ENCODE measurements at regions not wholly inside any gene's neighbourhood (a gene's known extent, or its start where the extent isn't known, plus 50 kb on each side); places are given as distances from the start of the nearest gene placed in this dataset.

DNA sequence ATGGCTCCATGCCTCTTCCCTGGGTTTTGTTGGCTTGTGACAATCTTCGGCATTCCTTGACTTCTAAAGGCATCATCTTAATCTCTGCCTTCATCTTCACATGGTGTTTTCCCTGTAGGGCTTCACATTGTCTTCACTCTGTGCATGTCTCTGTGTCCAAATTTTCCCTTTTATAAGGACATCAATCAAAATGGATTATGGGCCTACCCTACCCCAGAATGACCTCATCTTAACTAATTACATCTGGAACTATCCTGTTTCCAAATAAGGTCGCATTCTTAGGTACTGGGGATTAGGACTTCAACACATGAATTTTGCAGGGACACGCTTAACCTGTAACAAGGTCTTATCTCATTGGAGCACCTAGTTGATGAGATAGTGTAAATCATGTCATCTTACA is 290.3 kb upstream of the KLF12 start (continued):
- no peak for TF ChIP-seq ZBTB4 (CRISPR knock-in tag; IDR thresholded peaks at IDR 0.05)
- TF ChIP-seq LARP7 (IDR thresholded peaks at IDR 0.05), result no peak
- TF ChIP-seq RCOR1 (conservative IDR thresholded peaks at IDR 0.05; ENCODE audit: low read depth, low read length), result no peak
- TF ChIP-seq, protein P1, sequence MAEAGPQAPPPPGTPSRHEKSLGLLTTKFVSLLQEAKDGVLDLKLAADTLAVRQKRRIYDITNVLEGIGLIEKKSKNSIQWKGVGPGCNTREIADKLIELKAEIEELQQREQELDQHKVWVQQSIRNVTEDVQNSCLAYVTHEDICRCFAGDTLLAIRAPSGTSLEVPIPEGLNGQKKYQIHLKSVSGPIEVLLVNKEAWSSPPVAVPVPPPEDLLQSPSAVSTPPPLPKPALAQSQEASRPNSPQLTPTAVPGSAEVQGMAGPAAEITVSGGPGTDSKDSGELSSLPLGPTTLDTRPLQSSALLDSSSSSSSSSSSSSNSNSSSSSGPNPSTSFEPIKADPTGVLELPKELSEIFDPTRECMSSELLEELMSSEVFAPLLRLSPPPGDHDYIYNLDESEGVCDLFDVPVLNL (IDR thresholded peaks at IDR 0.05; ENCODE audit: low read depth, low read length), result no peak
- TF ChIP-seq STAT3 (IDR thresholded peaks at IDR 0.05; ENCODE audit: low read depth, low read length), result no peak
- TF ChIP-seq, protein P2, sequence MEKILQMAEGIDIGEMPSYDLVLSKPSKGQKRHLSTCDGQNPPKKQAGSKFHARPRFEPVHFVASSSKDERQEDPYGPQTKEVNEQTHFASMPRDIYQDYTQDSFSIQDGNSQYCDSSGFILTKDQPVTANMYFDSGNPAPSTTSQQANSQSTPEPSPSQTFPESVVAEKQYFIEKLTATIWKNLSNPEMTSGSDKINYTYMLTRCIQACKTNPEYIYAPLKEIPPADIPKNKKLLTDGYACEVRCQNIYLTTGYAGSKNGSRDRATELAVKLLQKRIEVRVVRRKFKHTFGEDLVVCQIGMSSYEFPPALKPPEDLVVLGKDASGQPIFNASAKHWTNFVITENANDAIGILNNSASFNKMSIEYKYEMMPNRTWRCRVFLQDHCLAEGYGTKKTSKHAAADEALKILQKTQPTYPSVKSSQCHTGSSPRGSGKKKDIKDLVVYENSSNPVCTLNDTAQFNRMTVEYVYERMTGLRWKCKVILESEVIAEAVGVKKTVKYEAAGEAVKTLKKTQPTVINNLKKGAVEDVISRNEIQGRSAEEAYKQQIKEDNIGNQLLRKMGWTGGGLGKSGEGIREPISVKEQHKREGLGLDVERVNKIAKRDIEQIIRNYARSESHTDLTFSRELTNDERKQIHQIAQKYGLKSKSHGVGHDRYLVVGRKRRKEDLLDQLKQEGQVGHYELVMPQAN (conservative IDR thresholded peaks at IDR 0.05), result no peak
- no peak for TF ChIP-seq KAT2A (conservative IDR thresholded peaks at IDR 0.05; ENCODE audit: control insufficient read depth, low read depth, low read length)

DNA sequence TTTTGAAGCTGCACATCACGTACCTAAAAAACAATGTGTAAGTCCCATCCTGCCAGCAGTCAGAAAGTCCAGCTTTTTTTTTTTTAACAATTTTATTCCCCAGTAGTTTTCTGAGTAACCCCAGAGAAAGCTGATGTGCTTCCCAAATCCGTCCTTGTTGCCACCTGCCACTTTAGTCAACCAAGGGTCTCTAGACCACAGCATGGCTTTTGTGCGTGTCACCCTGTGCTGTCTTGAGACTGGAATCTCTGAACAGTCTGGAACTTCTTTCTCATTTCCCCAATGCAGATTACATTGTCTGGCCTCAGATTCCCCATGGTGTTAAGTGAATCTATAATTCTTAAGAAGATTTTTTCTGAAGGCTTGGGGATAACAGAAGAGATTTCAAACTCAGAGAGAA is 289.2 kb upstream of the KLF12 start:
- ChIA-PET RAD21 (ENCODE audit: unreplicated experiment) (no interaction called here), SMC1A (ENCODE audit: uncharacterized antibody, unreplicated experiment) (no interaction called here), CTCF (no interaction called here), POLR2A (no interaction called here)
- H3K27me3 ChIP-seq (replicated peaks in 1 of 2; ENCODE audit: control insufficient read depth in 2 of 2, insufficient read depth in 2 of 2, low read length in 1 of 2), result no peaks in the 10 kb centered on the region
- H4K20me1 ChIP-seq (ENCODE audit: control insufficient read depth, insufficient read depth), result no peaks in the 10 kb centered on the region
- WGBS (ENCODE audit: insufficient coverage, insufficient replicate concordance, low lambda C conversion rate, missing lambda C conversion rate), result 24% methylated on average over 3 of the region's 3 CpGs
- no peak overlapping the region for H3K9ac ChIP-seq (ENCODE audit: control insufficient read depth, insufficient read depth, low read length)
- H2AFZ ChIP-seq (ENCODE audit: control insufficient read depth, low read depth, low read length), result no peak overlapping the region
- no peaks in the 10 kb centered on the region for H3K4me1 ChIP-seq (ENCODE audit: control insufficient read depth, insufficient read depth, low read length)
- no peak overlapping the region for H3K4me3 ChIP-seq
- no peaks in the 10 kb centered on the region for H3K9me3 ChIP-seq (replicated peaks; ENCODE audit: control insufficient read depth, insufficient read depth, low read length)
- no peak overlapping the region for H3K4me2 ChIP-seq (ENCODE audit: control insufficient read depth, insufficient read depth)
- intact Hi-C loops (cut with micrococcal nuclease; ENCODE audit: unreplicated experiment), result no loop called here
- no peak for ATAC-seq
- no peak for FAIRE-seq
- no peak for DNase-seq (ENCODE audit: low read depth, low spot score)
- no TSS peak for BruUV-seq (replicated peaks)
- H3K27ac ChIP-seq (ENCODE audit: control insufficient read depth, insufficient read depth), result no peak overlapping the region
- no peaks in the 10 kb centered on the region for H3K36me3 ChIP-seq (ENCODE audit: control insufficient read depth in 2 of 2, insufficient read depth in 2 of 2, low read length in 1 of 2)
- no peaks in the 10 kb centered on the region for H3K79me2 ChIP-seq (ENCODE audit: control insufficient read depth, insufficient read depth, low read length)
- in situ Hi-C loops (cut with MboI), result no loop called here
- TF ChIP-seq GATAD2B (conservative IDR thresholded peaks at IDR 0.05; ENCODE audit: low read depth) (no peak), SMARCA5 (IDR thresholded peaks at IDR 0.05) (no peak), SP1 (IDR thresholded peaks at IDR 0.05; ENCODE audit: low read depth, low read length) (no peak)
- TF ChIP-seq, protein P3, sequence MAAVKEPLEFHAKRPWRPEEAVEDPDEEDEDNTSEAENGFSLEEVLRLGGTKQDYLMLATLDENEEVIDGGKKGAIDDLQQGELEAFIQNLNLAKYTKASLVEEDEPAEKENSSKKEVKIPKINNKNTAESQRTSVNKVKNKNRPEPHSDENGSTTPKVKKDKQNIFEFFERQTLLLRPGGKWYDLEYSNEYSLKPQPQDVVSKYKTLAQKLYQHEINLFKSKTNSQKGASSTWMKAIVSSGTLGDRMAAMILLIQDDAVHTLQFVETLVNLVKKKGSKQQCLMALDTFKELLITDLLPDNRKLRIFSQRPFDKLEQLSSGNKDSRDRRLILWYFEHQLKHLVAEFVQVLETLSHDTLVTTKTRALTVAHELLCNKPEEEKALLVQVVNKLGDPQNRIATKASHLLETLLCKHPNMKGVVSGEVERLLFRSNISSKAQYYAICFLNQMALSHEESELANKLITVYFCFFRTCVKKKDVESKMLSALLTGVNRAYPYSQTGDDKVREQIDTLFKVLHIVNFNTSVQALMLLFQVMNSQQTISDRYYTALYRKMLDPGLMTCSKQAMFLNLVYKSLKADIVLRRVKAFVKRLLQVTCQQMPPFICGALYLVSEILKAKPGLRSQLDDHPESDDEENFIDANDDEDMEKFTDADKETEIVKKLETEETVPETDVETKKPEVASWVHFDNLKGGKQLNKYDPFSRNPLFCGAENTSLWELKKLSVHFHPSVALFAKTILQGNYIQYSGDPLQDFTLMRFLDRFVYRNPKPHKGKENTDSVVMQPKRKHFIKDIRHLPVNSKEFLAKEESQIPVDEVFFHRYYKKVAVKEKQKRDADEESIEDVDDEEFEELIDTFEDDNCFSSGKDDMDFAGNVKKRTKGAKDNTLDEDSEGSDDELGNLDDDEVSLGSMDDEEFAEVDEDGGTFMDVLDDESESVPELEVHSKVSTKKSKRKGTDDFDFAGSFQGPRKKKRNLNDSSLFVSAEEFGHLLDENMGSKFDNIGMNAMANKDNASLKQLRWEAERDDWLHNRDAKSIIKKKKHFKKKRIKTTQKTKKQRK (IDR thresholded peaks at IDR 0.05; ENCODE audit: low read depth, low read length), result no peak
